GM23338 (cell line): ENCODE measurements at regions not wholly inside any gene's neighbourhood (a gene's known extent, or its start where the extent isn't known, plus 50 kb on each side); places are given as distances from the start of the nearest gene placed in this dataset.

Experiments
- ATAC-seq: fragments of 200-7000 bp; cut with Tn5 transposase; 3 replicates; pipeline ENCODE4 v1.9.1; 2020
- DNase-seq: peaks from one replicate; pipeline ENCODE4 v3.0.0-alpha.2; 2015; ENCODE audit warnings: low spot score
- H2AFZ ChIP-seq: fragments of 200-600 bp; sonication (generic); 2 replicates; pipeline ENCODE4 v1.8.0; 2016; ENCODE audit warnings: antibody characterized with exemption, mild to moderate bottlenecking, moderate library complexity
- H3F3A ChIP-seq: fragments of 200-600 bp; sonication (generic); replicated peaks from 2 replicates; pipeline ENCODE4 v1.8.0; 2017; ENCODE audit warnings: antibody characterized with exemption, mixed run types, low read depth
- H3K27ac ChIP-seq: fragments of 200-600 bp; sonication (generic); 2 replicates; pipeline ENCODE4 v1.6.1; 2016; ENCODE audit warnings: low read depth
- H3K27me3 ChIP-seq: fragments of 200-600 bp; sonication (generic); 2 replicates; pipeline ENCODE4 v1.8.0; 2016; ENCODE audit warnings: mild to moderate bottlenecking, mixed run types, moderate library complexity; ENCODE audit not compliant: insufficient read depth
- H3K36me3 ChIP-seq: fragments of 200-600 bp; sonication (generic); 2 replicates; pipeline ENCODE4 v1.8.0; 2016; ENCODE audit warnings: mild to moderate bottlenecking; ENCODE audit not compliant: insufficient read depth
- H3K4me1 ChIP-seq: fragments of 200-600 bp; sonication (generic); 2 replicates; pipeline ENCODE4 v1.8.0; 2016; ENCODE audit warnings: mild to moderate bottlenecking, moderate library complexity; ENCODE audit not compliant: insufficient read depth
- H3K4me2 ChIP-seq: fragments of 200-600 bp; sonication (generic); 2 replicates; pipeline ENCODE4 v1.7.1; 2017; ENCODE audit warnings: mixed run types
- H3K4me3 ChIP-seq: fragments of 200-600 bp; sonication (generic); 2 replicates; pipeline ENCODE4 v1.6.1; 2016; ENCODE audit warnings: mixed run types
- H3K79me2 ChIP-seq: fragments of 200-600 bp; sonication (generic); replicated peaks from 2 replicates; pipeline ENCODE4 v1.8.0; 2017; ENCODE audit warnings: mild to moderate bottlenecking; ENCODE audit not compliant: insufficient read depth
- H3K9me2 ChIP-seq: fragments of 200-600 bp; sonication (generic); 2 replicates; pipeline ENCODE4 v1.8.0; 2017; ENCODE audit not compliant: insufficient read depth
- H4K20me1 ChIP-seq: fragments of 200-600 bp; sonication (generic); replicated peaks from 2 replicates; pipeline ENCODE4 v1.8.0; 2017; ENCODE audit warnings: mild to moderate bottlenecking; ENCODE audit not compliant: insufficient read depth
- H3K27ac Mint-ChIP-seq: 2 replicates; pipeline ENCODE4 v1.8.0; 2020; ENCODE audit warnings: inconsistent platforms, mild to moderate bottlenecking, moderate library complexity, mixed read lengths
- H3K27me3 Mint-ChIP-seq: 3 replicates; pipeline ENCODE4 v1.8.0; 2022; ENCODE audit warnings: low read depth, mild to moderate bottlenecking, moderate library complexity, mixed read lengths, inconsistent platforms; ENCODE audit not compliant: insufficient read depth, poor library complexity
- H3K36me3 Mint-ChIP-seq: 3 replicates; pipeline ENCODE4 v1.8.0; 2021; ENCODE audit warnings: low read depth, mild to moderate bottlenecking, inconsistent platforms, moderate library complexity, mixed read lengths
- H3K4me1 Mint-ChIP-seq: 3 replicates; pipeline ENCODE4 v1.8.0; 2020; ENCODE audit warnings: mild to moderate bottlenecking, inconsistent platforms, mixed read lengths
- H3K4me3 Mint-ChIP-seq: 3 replicates; pipeline ENCODE4 v1.8.0; 2021; ENCODE audit warnings: moderate library complexity, mild to moderate bottlenecking, inconsistent platforms, mixed read lengths
- H3K9me3 Mint-ChIP-seq: 3 replicates; pipeline ENCODE4 v1.8.0; 2020; ENCODE audit warnings: moderate library complexity, mild to moderate bottlenecking, inconsistent platforms, mixed read lengths
- NANOG ChIP-seq: IDR thresholded peaks from 2 replicates; pipeline ENCODE4 v1.6.1; 2016; ENCODE audit warnings: antibody characterized with exemption, borderline replicate concordance
- TF ChIP-seq, protein P1 (sequence below): fragments of 250-450 bp; sonication (Bioruptor Pico); IDR thresholded peaks from 2 replicates; pipeline ENCODE4 v1.5.0; 2020; ENCODE audit warnings: mild to moderate bottlenecking, moderate library complexity
- TF ChIP-seq, protein P2 (sequence below), 2 experiments: fragments of 200-600 bp in 1 of 2; sonication (generic) in 1 of 2; conservative IDR thresholded peaks; 2 replicates each; pipeline versions ENCODE4 v1.5.1 to v1.6.1; 2016 to 2017; ENCODE audit warnings: antibody characterized with exemption in 2 of 2, low read depth in 2 of 2, mild to moderate bottlenecking in 2 of 2, moderate library complexity in 1 of 2

DNA sequence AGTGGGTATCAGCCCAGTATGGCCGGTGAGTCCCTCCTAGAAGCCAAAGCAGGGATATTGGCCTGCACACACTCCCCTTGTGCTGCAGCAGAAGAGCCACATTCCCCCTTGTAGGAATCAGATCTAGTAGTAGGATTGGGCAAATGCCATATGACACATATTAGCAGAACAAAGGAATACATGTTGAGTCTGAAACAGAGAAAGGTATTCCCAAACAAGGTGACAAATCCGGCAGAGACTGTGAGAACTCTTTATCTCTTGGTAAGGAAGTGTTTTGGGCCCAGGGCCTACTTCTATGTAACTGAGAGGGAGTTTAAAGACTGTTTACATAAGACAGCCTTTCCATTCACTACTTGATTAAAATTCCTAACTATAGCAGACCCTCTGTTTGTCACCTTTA, 1382.0 kb downstream of the FAM133A start (continued):
- TF ChIP-seq, protein P1, sequence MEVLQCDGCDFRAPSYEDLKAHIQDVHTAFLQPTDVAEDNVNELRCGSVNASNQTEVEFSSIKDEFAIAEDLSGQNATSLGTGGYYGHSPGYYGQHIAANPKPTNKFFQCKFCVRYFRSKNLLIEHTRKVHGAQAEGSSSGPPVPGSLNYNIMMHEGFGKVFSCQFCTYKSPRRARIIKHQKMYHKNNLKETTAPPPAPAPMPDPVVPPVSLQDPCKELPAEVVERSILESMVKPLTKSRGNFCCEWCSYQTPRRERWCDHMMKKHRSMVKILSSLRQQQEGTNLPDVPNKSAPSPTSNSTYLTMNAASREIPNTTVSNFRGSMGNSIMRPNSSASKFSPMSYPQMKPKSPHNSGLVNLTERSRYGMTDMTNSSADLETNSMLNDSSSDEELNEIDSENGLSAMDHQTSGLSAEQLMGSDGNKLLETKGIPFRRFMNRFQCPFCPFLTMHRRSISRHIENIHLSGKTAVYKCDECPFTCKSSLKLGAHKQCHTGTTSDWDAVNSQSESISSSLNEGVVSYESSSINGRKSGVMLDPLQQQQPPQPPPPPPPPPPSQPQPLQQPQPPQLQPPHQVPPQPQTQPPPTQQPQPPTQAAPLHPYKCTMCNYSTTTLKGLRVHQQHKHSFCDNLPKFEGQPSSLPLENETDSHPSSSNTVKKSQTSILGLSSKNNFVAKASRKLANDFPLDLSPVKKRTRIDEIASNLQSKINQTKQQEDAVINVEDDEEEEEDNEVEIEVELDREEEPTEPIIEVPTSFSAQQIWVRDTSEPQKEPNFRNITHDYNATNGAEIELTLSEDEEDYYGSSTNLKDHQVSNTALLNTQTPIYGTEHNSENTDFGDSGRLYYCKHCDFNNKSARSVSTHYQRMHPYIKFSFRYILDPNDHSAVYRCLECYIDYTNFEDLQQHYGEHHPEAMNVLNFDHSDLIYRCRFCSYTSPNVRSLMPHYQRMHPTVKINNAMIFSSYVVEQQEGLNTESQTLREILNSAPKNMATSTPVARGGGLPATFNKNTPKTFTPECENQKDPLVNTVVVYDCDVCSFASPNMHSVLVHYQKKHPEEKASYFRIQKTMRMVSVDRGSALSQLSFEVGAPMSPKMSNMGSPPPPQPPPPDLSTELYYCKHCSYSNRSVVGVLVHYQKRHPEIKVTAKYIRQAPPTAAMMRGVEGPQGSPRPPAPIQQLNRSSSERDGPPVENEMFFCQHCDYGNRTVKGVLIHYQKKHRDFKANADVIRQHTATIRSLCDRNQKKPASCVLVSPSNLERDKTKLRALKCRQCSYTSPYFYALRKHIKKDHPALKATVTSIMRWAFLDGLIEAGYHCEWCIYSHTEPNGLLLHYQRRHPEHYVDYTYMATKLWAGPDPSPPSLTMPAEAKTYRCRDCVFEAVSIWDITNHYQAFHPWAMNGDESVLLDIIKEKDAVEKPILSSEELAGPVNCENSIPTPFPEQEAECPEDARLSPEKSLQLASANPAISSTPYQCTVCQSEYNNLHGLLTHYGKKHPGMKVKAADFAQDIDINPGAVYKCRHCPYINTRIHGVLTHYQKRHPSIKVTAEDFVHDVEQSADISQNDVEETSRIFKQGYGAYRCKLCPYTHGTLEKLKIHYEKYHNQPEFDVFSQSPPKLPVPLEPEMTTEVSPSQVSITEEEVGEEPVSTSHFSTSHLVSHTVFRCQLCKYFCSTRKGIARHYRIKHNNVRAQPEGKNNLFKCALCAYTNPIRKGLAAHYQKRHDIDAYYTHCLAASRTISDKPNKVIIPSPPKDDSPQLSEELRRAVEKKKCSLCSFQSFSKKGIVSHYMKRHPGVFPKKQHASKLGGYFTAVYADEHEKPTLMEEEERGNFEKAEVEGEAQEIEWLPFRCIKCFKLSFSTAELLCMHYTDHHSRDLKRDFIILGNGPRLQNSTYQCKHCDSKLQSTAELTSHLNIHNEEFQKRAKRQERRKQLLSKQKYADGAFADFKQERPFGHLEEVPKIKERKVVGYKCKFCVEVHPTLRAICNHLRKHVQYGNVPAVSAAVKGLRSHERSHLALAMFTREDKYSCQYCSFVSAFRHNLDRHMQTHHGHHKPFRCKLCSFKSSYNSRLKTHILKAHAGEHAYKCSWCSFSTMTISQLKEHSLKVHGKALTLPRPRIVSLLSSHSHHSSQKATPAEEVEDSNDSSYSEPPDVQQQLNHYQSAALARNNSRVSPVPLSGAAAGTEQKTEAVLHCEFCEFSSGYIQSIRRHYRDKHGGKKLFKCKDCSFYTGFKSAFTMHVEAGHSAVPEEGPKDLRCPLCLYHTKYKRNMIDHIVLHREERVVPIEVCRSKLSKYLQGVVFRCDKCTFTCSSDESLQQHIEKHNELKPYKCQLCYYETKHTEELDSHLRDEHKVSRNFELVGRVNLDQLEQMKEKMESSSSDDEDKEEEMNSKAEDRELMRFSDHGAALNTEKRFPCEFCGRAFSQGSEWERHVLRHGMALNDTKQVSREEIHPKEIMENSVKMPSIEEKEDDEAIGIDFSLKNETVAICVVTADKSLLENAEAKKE, result no peak
- no peak for TF ChIP-seq NANOG

DNA sequence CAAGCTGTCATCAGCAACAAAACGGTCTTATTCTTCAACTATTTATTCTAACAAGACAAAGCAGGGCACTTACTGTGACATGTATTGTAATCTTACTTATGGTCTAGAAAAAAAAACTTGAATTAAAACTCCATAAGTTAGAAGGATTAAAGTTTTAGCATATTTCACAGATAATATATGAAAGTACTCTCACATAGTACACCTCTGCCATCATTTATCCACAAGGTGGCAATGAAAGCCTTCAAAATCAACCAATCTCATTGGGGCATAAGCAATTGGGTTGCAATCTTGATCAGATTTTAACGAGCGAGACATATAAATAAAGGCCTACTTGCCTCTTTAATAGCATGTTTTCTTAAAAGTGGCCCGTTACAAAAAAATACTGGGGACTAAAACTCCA, 1382.9 kb downstream of the FAM133A start:
- H3K9me2 ChIP-seq, result no peaks in the 10 kb centered on the region
- peaks cover 2% of the 10 kb centered on the region; the same call in 1 of the 2 replicates for H3K4me1 ChIP-seq
- DNase-seq (peak; percentile 9), ATAC-seq (no peak)
- no peaks in the 10 kb centered on the region for H3K27me3 Mint-ChIP-seq
- no peaks in the 10 kb centered on the region for H3K36me3 ChIP-seq
- no peak overlapping the region for H3K27ac ChIP-seq
- no peak overlapping the region for H3K4me3 Mint-ChIP-seq
- no peaks in the 10 kb centered on the region for H3K79me2 ChIP-seq
- H3K4me1 Mint-ChIP-seq, result peaks cover 9% of the 10 kb centered on the region; the same call in 2 of the 3 replicates
- H3K9me3 Mint-ChIP-seq, result no peaks in the 10 kb centered on the region
- H3K36me3 Mint-ChIP-seq, result no peaks in the 10 kb centered on the region
- no peaks in the 10 kb centered on the region for H4K20me1 ChIP-seq
- TF ChIP-seq, protein P2, sequence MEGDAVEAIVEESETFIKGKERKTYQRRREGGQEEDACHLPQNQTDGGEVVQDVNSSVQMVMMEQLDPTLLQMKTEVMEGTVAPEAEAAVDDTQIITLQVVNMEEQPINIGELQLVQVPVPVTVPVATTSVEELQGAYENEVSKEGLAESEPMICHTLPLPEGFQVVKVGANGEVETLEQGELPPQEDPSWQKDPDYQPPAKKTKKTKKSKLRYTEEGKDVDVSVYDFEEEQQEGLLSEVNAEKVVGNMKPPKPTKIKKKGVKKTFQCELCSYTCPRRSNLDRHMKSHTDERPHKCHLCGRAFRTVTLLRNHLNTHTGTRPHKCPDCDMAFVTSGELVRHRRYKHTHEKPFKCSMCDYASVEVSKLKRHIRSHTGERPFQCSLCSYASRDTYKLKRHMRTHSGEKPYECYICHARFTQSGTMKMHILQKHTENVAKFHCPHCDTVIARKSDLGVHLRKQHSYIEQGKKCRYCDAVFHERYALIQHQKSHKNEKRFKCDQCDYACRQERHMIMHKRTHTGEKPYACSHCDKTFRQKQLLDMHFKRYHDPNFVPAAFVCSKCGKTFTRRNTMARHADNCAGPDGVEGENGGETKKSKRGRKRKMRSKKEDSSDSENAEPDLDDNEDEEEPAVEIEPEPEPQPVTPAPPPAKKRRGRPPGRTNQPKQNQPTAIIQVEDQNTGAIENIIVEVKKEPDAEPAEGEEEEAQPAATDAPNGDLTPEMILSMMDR (conservative IDR thresholded peaks at IDR 0.05; ENCODE audit: low read depth in 2 of 2), result peak; percentile 52 to 62
- TF ChIP-seq NANOG, result no peak
- H3F3A ChIP-seq, result no peaks in the 10 kb centered on the region
- no peaks in the 10 kb centered on the region for H3K27me3 ChIP-seq
- H2AFZ ChIP-seq, result no peak overlapping the region
- H3K27ac Mint-ChIP-seq, result no peak overlapping the region
- H3K4me3 ChIP-seq, result no peak overlapping the region
- H3K4me2 ChIP-seq, result no peak overlapping the region
